Ureter (tissue), 1 donor: ENCODE measurements at regions not wholly inside any gene's neighbourhood (a gene's known extent, or its start where the extent isn't known, plus 50 kb on each side); places are given as distances from the start of the nearest gene placed in this dataset.
A peak's percentile ranks its signal among the peaks of the same experiment; 100 is the strongest.
"Not testable (repeated sequence)": the region's sequence is repeated elsewhere in the genome, so short reads cannot be mapped to it uniquely, and the experiment has no call there.

Experiments used
- DNase-seq: peaks from one replicate; pipeline ENCODE4 v3.0.0-alpha.2; 2020; ENCODE audit warnings: low spot score
- donor health status: DM: yes; HTN: yes; CAD: no.

DNA sequence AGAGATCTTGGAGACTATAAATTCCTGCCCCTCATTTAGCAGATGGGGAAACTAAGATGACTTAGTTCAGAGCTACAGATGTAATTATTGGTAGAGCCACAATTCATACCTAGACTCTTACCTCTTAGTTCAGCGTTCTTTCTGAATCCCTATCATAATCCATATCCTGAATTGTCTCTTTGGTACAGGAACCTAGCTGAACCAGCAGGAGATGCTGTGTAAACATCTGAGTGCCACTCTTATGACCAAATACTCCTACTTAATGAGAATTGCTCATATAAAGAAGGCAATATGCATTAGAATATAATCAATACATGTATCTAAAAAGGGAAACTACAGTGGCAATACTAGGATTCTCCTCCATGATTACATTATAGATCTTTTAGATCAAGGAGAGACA is 459.0 kb downstream of the SIPA1L2 start:
- no peak for DNase-seq

DNA sequence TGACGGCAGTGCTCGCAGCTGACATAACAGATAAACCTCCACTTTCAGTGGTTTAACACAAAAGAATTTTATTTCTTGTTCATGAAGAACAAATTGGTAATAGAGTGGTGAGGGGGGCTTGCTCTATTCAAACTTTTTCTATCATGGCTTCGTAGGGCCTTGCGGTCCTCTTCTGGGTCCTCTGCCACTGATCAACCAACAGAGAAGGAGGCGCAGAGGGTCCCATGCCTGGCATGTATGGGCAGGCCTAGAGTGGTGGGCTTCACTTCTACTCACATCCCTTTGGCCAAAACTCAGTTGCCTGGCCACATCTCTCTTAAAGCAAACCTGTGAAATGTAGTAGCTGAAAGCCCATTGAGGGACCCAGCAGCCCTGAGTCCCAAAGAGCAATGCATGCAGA is 460.5 kb downstream of the SIPA1L2 start:
- DNase-seq = no peak

DNA sequence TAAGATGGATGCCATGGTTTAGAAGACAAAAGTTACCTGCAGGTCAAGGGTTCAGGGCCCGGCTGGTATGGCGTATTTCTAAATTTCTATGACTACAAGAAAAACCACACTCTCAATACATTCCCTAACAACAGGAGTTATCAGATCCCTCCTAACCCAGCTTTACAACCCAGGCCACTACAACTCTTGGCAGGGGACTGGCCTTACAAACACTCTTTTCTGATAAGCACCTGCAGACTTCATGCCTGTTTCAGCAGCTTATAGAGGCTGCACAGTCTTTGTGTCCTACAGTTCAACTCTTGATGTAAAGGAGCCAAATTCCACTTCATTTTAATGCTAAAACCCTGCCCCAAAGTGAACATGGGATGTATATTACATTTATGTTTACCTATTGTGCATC is 461.4 kb downstream of the SIPA1L2 start:
- DNase-seq = no peak

- no peak for DNase-seq
Observed at GRCh38 chr1:232166942-232167341, 463.0 kb downstream of the SIPA1L2 start.

DNA sequence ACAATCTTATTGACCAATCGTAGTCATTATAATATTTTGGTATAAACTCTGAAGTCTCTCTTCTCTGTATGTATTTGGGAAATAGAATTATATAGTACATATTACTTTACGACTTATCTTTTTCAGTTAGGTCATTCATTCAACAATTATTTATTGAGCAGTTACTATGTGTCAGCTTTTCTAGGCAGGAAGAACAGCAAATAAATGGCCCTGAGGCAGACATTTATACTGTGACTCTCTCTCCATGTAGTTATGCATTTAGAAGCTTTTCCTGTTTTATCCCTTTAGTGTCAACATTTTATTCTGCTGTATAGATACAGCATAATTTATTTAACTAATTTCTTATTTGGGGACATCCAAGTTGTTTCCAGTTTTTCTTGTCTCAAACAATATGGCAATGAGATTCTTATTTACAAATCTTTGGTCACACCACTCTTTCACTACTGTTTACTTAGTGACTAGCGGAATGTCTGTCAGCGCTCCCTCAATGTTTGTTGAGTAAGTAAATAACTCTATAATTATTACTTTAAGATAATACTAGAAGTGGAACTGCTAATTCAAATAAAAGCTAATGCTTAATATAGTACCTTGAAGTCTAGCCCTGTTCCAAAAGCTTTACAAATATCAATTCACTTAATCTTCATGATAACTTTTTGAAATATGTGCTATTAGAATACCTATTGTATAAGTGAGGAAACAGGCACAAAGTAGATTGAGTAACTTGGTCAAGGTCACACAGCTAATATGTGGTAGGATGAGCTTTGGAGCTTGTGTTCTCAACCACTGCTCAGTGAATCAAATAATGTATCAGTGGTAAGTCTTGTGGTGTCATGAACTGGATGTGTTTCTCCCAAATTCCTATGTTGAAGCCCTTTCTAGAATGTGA is 465.6 kb downstream of the SIPA1L2 start:
- no peak for DNase-seq

DNA sequence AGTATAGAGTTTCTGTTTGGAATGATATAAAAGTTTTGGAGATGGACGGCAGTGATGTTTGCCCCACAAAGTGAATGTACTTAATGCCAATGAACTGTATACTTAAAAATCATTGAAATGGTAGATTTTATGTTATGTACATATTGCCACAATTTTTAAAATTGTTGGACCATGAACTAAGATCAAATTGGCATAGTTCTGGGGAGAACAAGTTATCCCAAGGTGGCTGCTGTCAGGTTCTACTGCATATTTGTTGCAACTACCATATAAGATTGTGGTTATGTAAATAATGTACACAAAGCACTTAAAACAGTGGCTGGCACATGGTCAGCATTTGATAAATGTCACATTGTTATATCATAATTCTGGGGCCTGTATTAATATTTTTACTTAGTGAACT is 466.4 kb downstream of the SIPA1L2 start:
- no peak for DNase-seq

- DNase-seq = no peak
Observed at GRCh38 chr1:232162001-232162400, 467.9 kb downstream of the SIPA1L2 start.

DNA sequence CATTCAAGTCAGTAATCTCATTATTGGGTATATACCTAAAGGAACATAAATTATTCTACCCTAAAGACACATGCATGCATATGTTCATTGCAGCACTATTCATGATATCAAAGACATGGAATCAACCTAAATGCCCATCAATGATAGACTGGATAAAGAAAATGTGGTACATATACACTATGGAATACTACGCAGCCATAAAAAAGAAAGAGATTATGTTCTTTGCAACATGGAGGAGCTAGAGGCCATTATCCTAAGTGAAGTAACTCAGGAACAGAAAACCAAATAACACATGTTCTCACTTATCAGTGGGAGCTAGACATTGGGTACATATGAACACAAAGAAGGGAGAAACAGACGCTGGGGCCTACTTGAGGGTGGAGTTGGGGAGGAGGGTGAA is 471.4 kb downstream of the SIPA1L2 start:
- not testable (repeated sequence) for DNase-seq

DNA sequence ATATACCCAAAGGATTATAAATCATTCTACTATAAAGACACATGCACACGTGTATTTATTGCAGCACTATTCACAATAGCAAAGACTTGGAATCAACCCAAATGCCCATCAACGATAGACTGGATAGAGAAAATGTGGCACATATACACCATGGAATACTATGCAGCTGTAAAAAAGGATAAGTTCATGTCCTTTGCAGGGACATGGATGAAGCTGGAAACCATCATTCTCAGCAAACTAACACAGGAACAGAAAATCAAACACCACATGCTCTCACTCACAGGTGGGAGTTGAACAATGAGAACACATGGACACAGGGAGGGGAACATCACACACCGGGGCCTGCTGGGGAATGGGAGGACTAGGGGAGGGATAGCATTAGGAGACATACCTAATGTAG is 473.9 kb downstream of the SIPA1L2 start:
- not testable (repeated sequence) for DNase-seq

- DNase-seq = no peak
Observed at GRCh38 chr1:232153652-232154051, 476.3 kb downstream of the SIPA1L2 start.

DNA sequence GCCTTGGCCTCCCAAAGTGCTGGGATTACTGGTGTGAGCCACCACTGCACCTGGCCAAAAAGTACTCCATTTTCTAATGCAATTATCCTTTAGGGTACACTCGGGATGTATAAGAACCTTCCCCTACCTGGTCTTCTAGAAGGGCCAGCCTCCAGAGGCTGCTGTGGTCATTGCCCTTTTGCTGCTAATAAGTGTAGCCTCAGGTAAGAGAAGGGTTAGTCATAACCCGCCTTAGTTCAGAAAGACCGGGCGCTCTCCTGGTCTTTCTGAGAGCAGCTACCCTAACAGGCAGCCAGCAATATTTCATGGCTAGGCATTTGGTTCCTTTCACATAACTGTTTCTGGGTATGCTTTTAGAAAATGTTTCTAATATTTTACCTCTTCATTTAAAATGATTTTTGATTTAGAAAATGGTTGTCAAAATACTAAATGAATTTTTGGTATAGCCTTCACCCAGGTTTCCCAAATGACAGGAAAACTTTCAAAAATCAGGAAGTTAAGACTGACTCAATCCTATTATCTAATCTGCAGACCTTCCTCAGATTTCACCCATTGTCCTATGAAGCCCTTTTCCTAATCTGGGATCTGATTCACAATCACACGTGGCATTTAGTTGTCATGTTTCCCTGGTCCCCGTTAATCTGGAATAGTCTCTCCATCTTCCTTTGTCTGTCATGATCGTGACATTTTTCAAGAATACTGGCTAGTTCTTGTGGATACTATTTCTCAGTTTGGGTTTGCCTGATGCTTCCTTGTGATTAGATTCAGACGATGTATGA is 479.0 kb downstream of the SIPA1L2 start:
- no peak for DNase-seq

GRCh38 chr1:232149287-232150201 is 480.4 kb downstream of the SIPA1L2 start:
- DNase-seq = no peak

- no peak for DNase-seq
Observed at GRCh38 chr1:232147215-232147614, 482.7 kb downstream of the SIPA1L2 start.

DNA sequence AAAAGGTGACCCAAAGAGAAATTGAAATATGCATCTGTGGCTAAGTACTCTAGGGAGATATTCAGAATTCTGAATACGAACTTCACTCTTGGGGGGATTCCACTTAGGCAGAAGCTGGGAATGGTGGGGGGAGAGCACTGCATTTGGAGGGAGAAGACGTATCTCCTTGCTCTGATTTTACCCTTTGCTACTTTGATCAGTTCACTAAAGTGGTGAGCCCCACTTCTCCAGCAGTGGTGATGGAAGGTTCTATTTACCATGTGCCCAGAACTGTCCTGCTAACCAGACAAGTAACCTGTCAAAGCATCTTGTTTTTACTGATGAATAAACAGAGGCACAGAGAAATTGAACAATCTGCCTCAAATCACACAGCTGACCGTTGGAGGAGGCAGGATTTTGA is 483.4 kb downstream of the SIPA1L2 start:
- DNase-seq = no peak

- DNase-seq = no peak
Observed at GRCh38 chr1:232145768-232146167, 484.2 kb downstream of the SIPA1L2 start.

- no peak for DNase-seq
Observed at GRCh38 chr1:232144696-232145230, 485.2 kb downstream of the SIPA1L2 start.

GRCh38 chr1:232143315-232143886 is 486.5 kb downstream of the SIPA1L2 start:
- no peak for DNase-seq

GRCh38 chr1:232142403-232143314 is 487.3 kb downstream of the SIPA1L2 start:
- peak; percentile 74 for DNase-seq

GRCh38 chr1:232141167-232141448 is 488.8 kb downstream of the SIPA1L2 start:
- DNase-seq = not testable (repeated sequence)

DNA sequence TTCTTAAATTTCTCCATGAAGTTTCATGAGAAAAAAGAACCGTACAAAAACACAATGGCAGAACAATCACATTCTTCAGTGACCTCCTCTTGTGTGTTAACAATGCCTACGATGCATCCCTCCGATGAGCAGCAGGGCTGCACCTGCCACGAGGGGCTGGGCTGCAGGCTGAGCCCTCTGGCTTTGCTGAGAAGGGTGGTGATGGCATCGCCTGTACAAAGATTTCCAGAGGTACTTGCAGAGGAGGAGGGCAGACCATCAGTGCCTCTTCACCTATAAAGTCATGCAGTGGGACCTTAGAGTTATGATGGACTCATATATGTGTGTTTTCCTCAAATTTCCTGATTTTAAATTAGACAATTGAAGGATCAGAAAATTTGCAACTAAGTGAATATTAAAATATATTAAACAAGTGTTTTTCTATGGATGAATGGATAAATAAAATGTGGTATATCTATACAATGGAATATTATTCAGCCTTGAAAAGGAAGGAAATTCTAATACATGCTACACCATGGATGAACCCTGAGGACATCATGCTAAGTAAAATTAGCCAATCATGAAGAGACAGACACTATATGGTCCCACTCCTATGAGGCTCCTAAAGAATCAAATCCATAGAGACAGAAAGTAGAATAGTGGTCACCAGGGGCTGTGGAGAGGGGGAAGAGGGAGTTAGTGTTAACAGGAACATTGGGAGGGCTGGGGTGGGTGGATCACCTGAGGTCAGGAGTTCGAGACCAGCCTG is 489.3 kb downstream of the SIPA1L2 start:
- no peak for DNase-seq
